ENCODE measurements at regions not wholly inside any gene's neighbourhood (a gene's known extent, or its start where the extent isn't known, plus 50 kb on each side); places are given as distances from the start of the nearest gene placed in this dataset.
A peak's percentile ranks its signal among the peaks of the same experiment; 100 is the strongest.

DNA sequence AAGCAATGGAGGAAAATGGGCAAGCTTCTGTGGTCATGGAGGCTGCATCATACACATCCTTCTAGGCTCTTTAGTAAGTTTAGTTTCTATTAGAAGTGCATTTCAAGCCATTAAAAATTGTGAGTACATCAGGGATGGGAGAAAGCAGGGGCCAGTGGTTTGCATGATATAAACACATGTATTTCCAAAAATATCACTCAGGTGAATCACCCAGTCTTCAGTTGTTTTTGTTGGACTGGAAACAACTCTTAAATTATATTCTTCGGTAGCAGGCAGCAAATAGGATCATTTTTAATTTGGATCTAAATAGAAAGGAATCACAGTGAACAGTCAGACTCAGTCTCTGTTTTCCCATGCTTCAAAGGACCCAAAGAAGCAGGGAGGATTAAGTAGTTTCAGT is 657.9 kb downstream of the TLR4 start:
- no peak overlapping the region for H3K4me3 Mint-ChIP-seq
- Histone ChIP-seq H3K27me3 (no peaks in the 10 kb centered on the region), H4K20me1 (ENCODE audit: low read depth) (no peaks in the 10 kb centered on the region), H3K4me2 (no peak overlapping the region), H3K9me3 (ENCODE audit: low read depth) (no peaks in the 10 kb centered on the region), H3K4me3 (no peak overlapping the region), H3K4me1 (peaks cover 5% of the 10 kb centered on the region), H3K9ac (no peak overlapping the region), H3F3A (ENCODE audit: low read depth) (no peaks in the 10 kb centered on the region), H3K79me2 (ENCODE audit: low read depth) (no peaks in the 10 kb centered on the region), H2AFZ (replicated peaks) (peak overlapping the region; percentile 71), H3K36me3 (no peaks in the 10 kb centered on the region), H3K27ac (no peak overlapping the region)
- no peak overlapping the region for H3K27ac Mint-ChIP-seq
- TF ChIP-seq EZH2phosphoT487 (IDR thresholded peaks at IDR 0.05): no peak
- no peak for TF ChIP-seq EZH2 (IDR thresholded peaks at IDR 0.05)
- TF ChIP-seq, protein P1, sequence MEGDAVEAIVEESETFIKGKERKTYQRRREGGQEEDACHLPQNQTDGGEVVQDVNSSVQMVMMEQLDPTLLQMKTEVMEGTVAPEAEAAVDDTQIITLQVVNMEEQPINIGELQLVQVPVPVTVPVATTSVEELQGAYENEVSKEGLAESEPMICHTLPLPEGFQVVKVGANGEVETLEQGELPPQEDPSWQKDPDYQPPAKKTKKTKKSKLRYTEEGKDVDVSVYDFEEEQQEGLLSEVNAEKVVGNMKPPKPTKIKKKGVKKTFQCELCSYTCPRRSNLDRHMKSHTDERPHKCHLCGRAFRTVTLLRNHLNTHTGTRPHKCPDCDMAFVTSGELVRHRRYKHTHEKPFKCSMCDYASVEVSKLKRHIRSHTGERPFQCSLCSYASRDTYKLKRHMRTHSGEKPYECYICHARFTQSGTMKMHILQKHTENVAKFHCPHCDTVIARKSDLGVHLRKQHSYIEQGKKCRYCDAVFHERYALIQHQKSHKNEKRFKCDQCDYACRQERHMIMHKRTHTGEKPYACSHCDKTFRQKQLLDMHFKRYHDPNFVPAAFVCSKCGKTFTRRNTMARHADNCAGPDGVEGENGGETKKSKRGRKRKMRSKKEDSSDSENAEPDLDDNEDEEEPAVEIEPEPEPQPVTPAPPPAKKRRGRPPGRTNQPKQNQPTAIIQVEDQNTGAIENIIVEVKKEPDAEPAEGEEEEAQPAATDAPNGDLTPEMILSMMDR (IDR thresholded peaks at IDR 0.05): no peak
- no peaks in the 10 kb centered on the region for H3K9me3 Mint-ChIP-seq
- no peak for DNase-seq (ENCODE audit: low spot score)
- H3K4me1 Mint-ChIP-seq: peaks cover 13% of the 10 kb centered on the region
- no peaks in the 10 kb centered on the region for H3K36me3 Mint-ChIP-seq
- H3K27me3 Mint-ChIP-seq (ENCODE audit: insufficient read depth, low read depth): no peaks in the 10 kb centered on the region

DNA sequence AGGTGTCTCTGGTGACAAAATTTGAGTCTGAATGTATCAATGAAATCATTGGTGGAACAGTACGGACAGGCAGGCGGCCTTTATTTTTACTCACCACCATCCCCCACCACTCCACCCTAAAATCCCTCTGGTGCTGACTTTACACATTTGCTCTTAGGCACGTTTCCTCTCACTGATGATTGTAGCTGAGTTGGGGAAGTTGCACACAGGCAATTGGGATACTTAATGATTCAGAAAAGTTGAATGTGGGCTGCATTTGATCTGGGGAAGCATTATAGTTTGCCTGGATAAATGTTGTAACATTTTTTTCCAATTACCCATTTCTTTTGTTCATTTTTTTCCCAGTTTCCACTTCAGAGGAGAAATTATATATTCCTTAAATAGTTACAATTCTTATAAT is 658.4 kb downstream of the TLR4 start:
- no peaks in the 10 kb centered on the region for H3K9me3 Mint-ChIP-seq
- no peaks in the 10 kb centered on the region for H3K79me2 ChIP-seq (ENCODE audit: low read depth)
- H3K27ac ChIP-seq: no peak overlapping the region
- TF ChIP-seq EZH2phosphoT487 (IDR thresholded peaks at IDR 0.05): no peak
- no peak for TF ChIP-seq EZH2 (IDR thresholded peaks at IDR 0.05)
- TF ChIP-seq, protein P1 (IDR thresholded peaks at IDR 0.05): no peak
- no peaks in the 10 kb centered on the region for H3K36me3 Mint-ChIP-seq
- H3K4me3 ChIP-seq: no peak overlapping the region
- H4K20me1 ChIP-seq (ENCODE audit: low read depth): no peaks in the 10 kb centered on the region
- H3K27me3 ChIP-seq: no peaks in the 10 kb centered on the region
- no peaks in the 10 kb centered on the region for H3K36me3 ChIP-seq
- H3K4me2 ChIP-seq: no peak overlapping the region
- no peaks in the 10 kb centered on the region for H3K27me3 Mint-ChIP-seq (ENCODE audit: insufficient read depth, low read depth)
- no peak for DNase-seq (ENCODE audit: low spot score)
- peak overlapping the region; percentile 71 for H2AFZ ChIP-seq (replicated peaks)
- H3K4me1 ChIP-seq: peaks cover 5% of the 10 kb centered on the region
- H3K4me3 Mint-ChIP-seq: no peak overlapping the region
- H3K9me3 ChIP-seq (ENCODE audit: low read depth): no peaks in the 10 kb centered on the region
- no peak overlapping the region for H3K27ac Mint-ChIP-seq
- H3F3A ChIP-seq (ENCODE audit: low read depth): no peaks in the 10 kb centered on the region
- no peak overlapping the region for H3K9ac ChIP-seq
- peaks cover 13% of the 10 kb centered on the region for H3K4me1 Mint-ChIP-seq

DNA sequence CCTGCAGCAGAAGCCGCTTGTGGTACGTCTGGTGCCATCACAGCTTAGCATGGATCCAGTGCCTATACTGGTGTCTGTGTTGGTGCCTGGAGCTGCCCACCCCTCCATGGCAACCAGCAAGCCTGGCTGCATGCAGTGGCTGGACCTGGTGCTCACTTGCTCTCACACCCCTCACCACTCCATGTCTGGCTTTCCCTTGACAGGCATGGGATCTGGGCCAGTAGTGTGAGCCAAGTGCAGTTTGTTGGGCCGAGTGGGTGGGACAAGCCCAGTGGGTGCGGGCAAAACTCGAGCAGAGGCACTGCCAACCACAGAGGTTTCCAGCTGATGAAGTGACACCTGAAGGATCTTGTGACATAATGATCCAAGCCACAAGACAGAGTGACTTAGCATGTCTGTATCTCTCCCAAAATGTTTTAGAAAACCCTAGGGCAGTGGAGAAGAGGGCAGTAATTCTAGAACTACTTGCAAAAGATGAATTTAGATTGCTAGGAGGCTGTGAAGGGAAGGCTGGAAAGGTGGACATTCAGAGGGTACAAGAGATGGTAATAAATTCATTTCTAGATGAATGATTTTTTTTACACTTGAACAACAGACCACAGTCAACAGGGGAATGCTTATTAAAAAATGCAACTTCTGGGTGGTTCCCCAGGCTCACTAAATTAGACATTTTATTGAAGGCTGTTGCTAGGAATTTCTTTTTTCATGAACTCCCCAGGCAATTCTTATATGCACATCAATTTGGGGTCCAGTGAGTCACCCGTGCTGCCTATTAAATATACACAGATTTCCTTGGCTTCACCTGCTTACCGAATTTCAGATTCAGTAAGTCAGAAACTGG is 660.3 kb downstream of the TLR4 start:
- H3K9me3 Mint-ChIP-seq: no peaks in the 10 kb centered on the region
- Histone ChIP-seq H3K79me2 (ENCODE audit: low read depth) (no peaks in the 10 kb centered on the region), H3K27ac (no peak overlapping the region), H3K4me2 (no peak overlapping the region), H3K4me1 (peaks cover 5% of the 10 kb centered on the region), H3F3A (ENCODE audit: low read depth) (no peaks in the 10 kb centered on the region), H3K27me3 (no peaks in the 10 kb centered on the region), H3K9ac (no peak overlapping the region), H3K9me3 (ENCODE audit: low read depth) (no peaks in the 10 kb centered on the region), H4K20me1 (ENCODE audit: low read depth) (no peaks in the 10 kb centered on the region), H2AFZ (replicated peaks) (no peak overlapping the region), H3K36me3 (no peaks in the 10 kb centered on the region), H3K4me3 (no peak overlapping the region)
- no peaks in the 10 kb centered on the region for H3K36me3 Mint-ChIP-seq
- DNase-seq (ENCODE audit: low spot score): no peak
- H3K27ac Mint-ChIP-seq: no peak overlapping the region
- H3K4me1 Mint-ChIP-seq: peaks cover 13% of the 10 kb centered on the region
- H3K4me3 Mint-ChIP-seq: no peak overlapping the region
- H3K27me3 Mint-ChIP-seq (ENCODE audit: insufficient read depth, low read depth): no peaks in the 10 kb centered on the region
- TF ChIP-seq EZH2phosphoT487 (IDR thresholded peaks at IDR 0.05) (no peak), EZH2 (IDR thresholded peaks at IDR 0.05) (no peak)
- TF ChIP-seq, protein P1 (IDR thresholded peaks at IDR 0.05): no peak
